ENCODE measurements at regions not wholly inside any gene's neighbourhood (a gene's known extent, or its start where the extent isn't known, plus 50 kb on each side); places are given as distances from the start of the nearest gene placed in this dataset.

DNA sequence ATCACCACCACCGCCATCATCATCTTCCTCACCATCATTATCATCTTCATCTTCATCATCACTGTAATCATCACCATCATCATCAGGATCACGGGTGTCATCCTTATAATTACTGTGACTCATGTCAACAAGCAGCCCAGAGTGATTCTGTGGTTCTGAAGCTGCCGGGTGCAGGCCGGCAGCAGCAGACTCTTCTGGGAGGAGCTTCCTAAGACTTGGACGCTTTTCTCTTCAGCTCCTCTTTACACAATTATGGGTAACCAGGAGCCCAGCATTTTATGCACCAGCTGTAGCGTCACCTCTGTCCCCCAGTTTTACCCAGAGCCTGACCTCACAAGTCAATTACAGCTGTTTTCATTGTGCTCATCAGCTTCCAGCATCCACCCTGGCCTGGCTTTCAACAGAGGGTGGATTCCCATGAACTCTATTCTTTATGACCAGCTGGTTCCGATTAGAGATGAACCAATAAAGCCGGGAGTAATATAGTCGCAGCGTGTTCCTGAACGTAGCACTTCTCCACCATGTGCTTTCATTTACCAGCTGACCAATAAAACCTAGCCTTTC is 275.8 kb downstream of the FOXL1 start:
- no peak for TF ChIP-seq SUZ12 (IDR thresholded peaks at IDR 0.05; ENCODE audit: extremely low read depth, insufficient read depth, insufficient read length)
- no peak for TF ChIP-seq YY1 (IDR thresholded peaks at IDR 0.05; ENCODE audit: insufficient read depth, insufficient read length)
